A673 (cell line): ENCODE measurements at regions not wholly inside any gene's neighbourhood (a gene's known extent, or its start where the extent isn't known, plus 50 kb on each side); places are given as distances from the start of the nearest gene placed in this dataset.

ENCODE experiments used
- CTCF ChIP-seq: fragments of 300-800, 200-600 bp; sonication (generic); conservative IDR thresholded peaks from 2 replicates; pipeline ENCODE4 v1.5.1; 2017; ENCODE audit warnings: low read depth, mild to moderate bottlenecking, antibody characterized with exemption, low read length, moderate library complexity, mixed read lengths
- EZH2 ChIP-seq: fragments of 200-600 bp; sonication (generic); IDR thresholded peaks from 2 replicates; pipeline ENCODE4 v1.6.1; 2017; ENCODE audit warnings: borderline replicate concordance, low read depth, mild to moderate bottlenecking, mixed read lengths, antibody characterized with exemption, low read length; ENCODE audit not compliant: poor library complexity, severe bottlenecking

- TF ChIP-seq CTCF (no peak), EZH2 (no peak)
These were observed 575.6 kb upstream of the KIRREL3 start for GRCh38 chr11:127576210-127576609.
